EL (cell line): ENCODE measurements at regions not wholly inside any gene's neighbourhood (a gene's known extent, or its start where the extent isn't known, plus 50 kb on each side); places are given as distances from the start of the nearest gene placed in this dataset.
"Not testable (repeated sequence)": the region's sequence is repeated elsewhere in the genome, so short reads cannot be mapped to it uniquely, and the experiment has no call there.

ENCODE experiments used
- DNase-seq: peaks from one replicate; pipeline ENCODE4 v3.0.0-alpha.2; 2016

GRCh38 chr2:87521489-87521888 is 226.4 kb upstream of the PLGLB2 start:
- not testable (repeated sequence) for DNase-seq

- DNase-seq: not testable (repeated sequence)
Observed at GRCh38 chr2:87524619-87525188, 223.2 kb upstream of the PLGLB2 start.

GRCh38 chr2:87525497-87525991 is 222.3 kb upstream of the PLGLB2 start:
- DNase-seq: not testable (repeated sequence)

- not testable (repeated sequence) for DNase-seq
Observed at GRCh38 chr2:87526258-87526657, 221.6 kb upstream of the PLGLB2 start.

DNA sequence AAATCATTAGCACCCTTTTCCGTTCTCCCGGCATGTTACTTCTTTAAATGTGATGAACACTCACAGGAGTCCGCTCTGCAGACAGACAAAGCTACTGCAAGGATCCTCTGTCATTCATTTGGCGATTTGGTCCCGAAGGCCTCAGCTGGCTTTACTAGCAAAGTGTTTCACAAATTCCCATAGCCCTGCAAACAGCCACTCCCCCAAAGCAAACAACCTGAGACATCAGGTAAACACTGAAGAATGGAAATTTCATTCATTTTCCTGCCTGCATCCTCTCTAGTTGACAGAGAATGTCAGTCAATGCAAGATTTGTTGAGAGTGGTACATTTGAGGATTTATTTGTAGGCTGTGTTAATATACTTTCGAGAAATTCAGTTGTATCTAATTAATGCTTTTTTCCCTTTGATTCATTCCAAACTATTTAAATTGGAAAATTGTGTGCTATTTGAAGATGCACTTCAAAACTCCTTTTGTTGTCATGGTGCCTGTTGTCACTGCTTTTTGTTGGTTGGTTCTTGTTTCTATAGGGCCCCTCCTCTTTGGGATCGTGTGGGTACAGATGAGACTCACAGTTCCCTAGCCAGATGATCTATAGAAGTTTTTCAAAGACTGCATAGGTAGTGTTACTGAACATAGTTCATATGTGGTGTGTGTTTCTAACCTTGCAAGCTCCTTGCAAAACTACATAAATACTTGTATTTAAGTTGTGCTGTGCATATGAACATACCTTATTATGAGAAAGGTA is 215.7 kb upstream of the PLGLB2 start:
- not testable (repeated sequence) for DNase-seq

GRCh38 chr2:87533390-87534272 is 214.3 kb upstream of the PLGLB2 start:
- DNase-seq: peak; percentile 47

GRCh38 chr2:87534273-87534889 is 213.5 kb upstream of the PLGLB2 start:
- DNase-seq: not testable (repeated sequence)

DNA sequence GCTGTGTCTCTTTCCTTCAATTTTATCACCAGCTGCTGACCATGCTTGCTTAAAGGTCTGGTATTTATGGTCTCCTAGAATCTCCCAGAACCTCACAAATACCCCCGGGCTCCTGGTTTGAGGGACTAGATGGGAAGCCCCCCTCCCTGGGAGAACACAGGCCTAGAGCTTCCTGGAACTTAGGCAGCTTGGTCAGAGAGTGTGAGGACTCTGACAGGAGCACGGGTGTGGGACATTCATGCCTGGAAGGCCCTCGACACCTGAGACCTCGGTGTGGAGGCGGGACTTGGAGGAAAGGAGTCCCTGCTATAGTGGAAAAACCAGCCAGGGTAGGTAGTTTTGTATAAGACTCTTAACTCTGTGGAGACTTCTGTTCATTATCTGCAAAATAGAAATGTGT is 211.5 kb upstream of the PLGLB2 start:
- DNase-seq: not testable (repeated sequence)

GRCh38 chr2:87537251-87537671 is 210.6 kb upstream of the PLGLB2 start:
- not testable (repeated sequence) for DNase-seq

- not testable (repeated sequence) for DNase-seq
Observed at GRCh38 chr2:87538268-87538667, 209.6 kb upstream of the PLGLB2 start.

DNA sequence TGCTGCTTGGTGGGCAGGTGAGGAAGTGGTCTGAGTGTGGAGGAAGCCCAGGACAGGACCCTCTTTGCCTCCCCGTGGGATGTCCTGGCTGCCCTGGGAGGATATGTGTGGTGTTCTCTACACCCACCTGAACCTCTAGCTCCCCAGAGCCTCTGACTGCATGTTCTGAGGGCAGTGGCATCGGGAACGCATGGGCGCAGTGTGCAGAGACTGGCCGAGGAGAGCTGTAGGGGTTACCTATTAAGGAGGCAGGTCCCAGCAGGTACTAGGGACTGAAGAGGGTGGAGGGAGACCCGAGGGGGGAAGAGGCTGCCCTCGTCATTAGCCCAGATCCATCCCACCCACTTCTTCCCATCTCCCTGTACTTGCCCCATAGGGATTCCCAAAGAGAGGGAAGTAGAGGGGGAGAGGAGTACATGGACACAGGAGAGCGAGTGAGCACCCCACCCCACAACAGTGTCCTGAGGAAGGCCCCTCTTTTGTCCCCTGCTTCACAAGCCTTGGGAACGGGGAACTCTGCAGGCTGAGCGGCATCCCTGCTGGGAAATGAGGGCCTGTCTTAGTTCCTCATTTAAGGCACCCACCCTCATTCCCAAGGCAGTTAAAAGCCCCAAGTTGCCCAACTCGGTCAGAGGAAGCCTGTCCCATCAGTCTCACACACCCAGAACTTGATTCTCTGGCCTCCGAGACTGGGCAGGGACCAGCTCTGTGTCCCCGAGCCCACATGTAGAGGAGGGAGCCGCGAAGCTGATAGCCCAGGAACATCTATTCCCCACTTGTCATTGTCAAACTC is 208.5 kb upstream of the PLGLB2 start:
- DNase-seq: not testable (repeated sequence)

DNA sequence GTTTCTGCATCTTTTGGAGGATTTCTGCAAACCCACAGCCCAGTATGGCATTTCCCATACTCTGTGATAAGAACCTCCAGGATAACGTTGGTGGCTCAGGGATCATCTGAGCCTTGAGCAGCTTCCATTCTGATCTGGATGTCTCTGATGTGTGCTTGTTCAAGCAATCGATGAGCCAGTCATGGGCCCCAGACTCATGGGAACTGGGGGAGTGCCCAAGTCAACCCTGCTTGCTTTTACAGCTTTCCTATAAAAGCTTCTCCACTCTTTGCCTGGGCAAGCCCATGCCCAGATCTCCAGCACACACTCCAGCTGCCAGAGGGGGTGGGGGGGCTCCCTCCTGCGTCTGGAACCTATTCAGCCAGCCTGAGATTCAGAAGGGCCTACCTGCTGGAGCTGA is 207.6 kb upstream of the PLGLB2 start:
- not testable (repeated sequence) for DNase-seq

GRCh38 chr2:87542599-87543174 is 205.2 kb upstream of the PLGLB2 start:
- peak; percentile 50 for DNase-seq

DNA sequence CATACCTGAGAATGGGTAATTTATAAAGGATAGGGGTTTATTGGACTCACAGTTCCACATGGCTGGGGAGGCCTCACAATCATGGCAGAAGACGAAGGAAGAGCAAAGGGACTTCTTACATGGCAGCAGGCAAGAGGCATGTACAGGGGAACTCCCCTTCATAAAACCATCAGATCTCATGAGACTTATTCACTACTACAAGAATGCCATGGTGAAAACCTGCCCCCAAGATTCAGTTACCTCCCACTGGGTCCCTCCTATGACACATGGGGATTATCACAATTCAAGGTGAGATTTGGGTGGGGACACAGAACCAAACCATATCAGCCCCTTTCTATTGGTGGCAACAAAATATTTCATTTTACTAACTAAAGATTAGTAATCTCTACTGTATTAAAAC is 204.1 kb upstream of the PLGLB2 start:
- DNase-seq: not testable (repeated sequence)

DNA sequence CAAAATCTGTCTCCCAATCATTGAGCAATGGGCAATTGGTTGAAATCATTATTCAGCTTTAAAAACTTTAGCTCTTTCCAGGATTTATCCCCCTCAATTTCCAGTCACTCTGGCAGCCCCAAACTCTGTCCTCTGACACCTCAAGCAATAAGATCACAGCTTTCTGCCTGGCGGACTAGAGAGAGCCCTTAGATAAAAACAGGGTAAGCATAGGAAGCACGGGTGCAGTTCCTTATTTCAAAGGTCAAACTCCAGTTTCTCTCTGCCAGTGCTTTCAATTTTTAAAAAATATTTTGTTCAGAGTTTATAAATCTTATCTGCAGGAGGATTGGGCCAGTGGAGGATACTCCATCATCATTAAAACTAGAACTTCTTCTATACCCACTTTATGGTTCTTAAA is 200.8 kb upstream of the PLGLB2 start:
- DNase-seq: not testable (repeated sequence)

GRCh38 chr2:87547966-87548365 is 199.9 kb upstream of the PLGLB2 start:
- not testable (repeated sequence) for DNase-seq

GRCh38 chr2:87548681-87549536 is 199.0 kb upstream of the PLGLB2 start:
- not testable (repeated sequence) for DNase-seq

DNA sequence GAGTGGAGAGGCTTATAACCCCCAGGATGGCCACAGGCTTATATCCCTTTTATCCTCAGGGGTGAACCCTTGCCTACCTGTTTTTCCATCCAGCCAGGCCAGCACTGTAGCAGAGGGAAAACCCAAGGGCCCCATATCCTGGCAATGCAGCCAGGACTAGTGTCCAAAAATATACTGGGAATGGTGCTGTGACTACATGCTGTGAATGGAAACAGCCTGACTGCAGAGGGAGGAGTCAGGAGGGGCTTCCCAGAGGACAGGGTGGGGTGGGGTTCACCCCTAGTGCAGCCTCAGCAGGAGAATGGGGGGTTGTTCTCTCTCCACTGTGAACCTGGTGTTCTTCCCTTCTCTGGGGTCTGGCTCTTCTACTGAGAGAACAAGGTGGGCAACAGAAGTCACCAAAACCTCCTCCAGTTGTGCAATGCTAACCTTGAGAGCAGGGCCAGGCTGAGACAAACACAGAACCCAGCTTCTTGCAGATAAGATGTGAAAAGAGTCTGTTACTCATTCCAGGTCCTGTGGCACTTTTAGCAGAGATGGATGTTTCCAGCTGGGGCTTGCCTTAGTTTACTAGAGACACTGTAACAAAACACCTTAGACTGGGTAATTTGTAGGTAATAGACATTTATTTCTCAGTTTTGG is 198.2 kb upstream of the PLGLB2 start:
- DNase-seq: not testable (repeated sequence)

DNA sequence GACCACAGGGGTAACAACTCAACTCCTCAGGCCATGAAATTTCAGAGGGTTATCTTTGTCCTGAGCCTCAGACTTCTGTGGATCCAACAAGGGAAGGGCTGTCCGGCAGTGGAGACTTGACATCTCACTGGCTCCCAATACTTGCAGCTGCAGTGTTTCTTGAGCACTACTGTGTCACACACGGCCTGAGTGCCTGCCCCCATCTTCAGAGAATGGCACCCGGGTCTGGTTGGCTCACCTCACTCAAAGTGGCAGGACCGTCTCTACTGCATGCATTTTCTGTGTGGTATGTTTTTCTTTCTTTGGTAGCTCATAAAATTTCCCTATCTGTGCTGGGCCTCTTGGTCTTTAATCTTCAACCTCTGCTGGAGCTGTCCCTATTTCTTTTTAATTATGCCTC is 193.2 kb upstream of the PLGLB2 start:
- not testable (repeated sequence) for DNase-seq

GRCh38 chr2:87555082-87555481 is 192.8 kb upstream of the PLGLB2 start:
- not testable (repeated sequence) for DNase-seq
